Vagina (tissue), 2 donors: ENCODE measurements at regions not wholly inside any gene's neighbourhood (a gene's known extent, or its start where the extent isn't known, plus 50 kb on each side); places are given as distances from the start of the nearest gene placed in this dataset.

Source experiments
- CTCF ChIP-seq, 3 experiments: fragments of 450-650 bp in 2 of 3; fragments of 200-600 bp in 1 of 3; sonication (generic) in 1 of 3; IDR thresholded peaks; one replicate each; pipeline ENCODE4 v1.5.1; 2017 to 2019; ENCODE audit warnings: antibody characterized with exemption in 3 of 3, mild to moderate bottlenecking in 2 of 3, moderate library complexity in 2 of 3
- POLR2A ChIP-seq, 2 donors: fragments of 450-650 bp; IDR thresholded peaks; one replicate each; pipeline ENCODE4 v1.6.1; 2017; ENCODE audit warnings: antibody characterized with exemption in 2 of 2, mild to moderate bottlenecking in 2 of 2, moderate library complexity in 2 of 2
- POLR2AphosphoS5 ChIP-seq, 2 donors: sonication (generic); formaldehyde crosslinking; IDR thresholded peaks; one replicate each; pipeline ENCODE4 v1.9.0; 2017; ENCODE audit warnings: antibody characterized with exemption in 2 of 2, mild to moderate bottlenecking in 2 of 2, low read depth in 1 of 2; ENCODE audit not compliant: insufficient read depth in 1 of 2

GRCh38 chr6:4550227-4550597, 226.0 kb upstream of the CDYL start:
- TF ChIP-seq CTCF (IDR thresholded peaks at IDR 0.05) (no peak), POLR2A (IDR thresholded peaks at IDR 0.05) (no peak), POLR2AphosphoS5 (IDR thresholded peaks at IDR 0.05; ENCODE audit: insufficient read depth in 1 of 2, low read depth in 1 of 2) (no peak)
